ENCODE measurements at regions not wholly inside any gene's neighbourhood (a gene's known extent, or its start where the extent isn't known, plus 50 kb on each side); places are given as distances from the start of the nearest gene placed in this dataset.

DNA sequence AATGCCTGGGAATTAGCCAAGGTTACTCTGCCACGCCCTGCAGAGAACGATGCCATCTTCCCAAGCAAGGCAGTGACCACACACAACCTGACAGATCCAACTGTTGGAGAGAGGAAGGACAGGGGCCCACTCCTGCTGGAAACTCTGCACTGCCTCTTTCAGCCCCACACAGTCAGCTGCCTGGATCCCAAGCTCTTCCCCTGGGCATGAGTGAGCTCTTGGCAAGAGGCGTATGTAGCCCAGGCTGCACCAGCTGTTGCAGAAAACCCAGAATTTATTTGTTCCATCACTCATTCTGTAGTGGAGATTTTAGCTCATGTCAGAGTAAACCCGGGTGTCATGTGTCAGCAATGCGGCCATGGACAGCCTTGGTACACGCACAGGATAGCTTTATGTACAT, 135.1 kb upstream of the TRIM24 start:
- Histone ChIP-seq H3K27ac (no peak overlapping the region), H3K4me1 (no peaks in the 10 kb centered on the region), H3K4me3 (no peak overlapping the region), H3K9me3 (no peaks in the 10 kb centered on the region), H3K4me2 (no peak overlapping the region)
- TF ChIP-seq KDM1A (IDR thresholded peaks at IDR 0.05; ENCODE audit: low read depth) (no peak), HOXB13 (CRISPR knock-in tag; IDR thresholded peaks at IDR 0.05; ENCODE audit: low read depth) (no peak), SMC3 (IDR thresholded peaks at IDR 0.05) (no peak), HDAC2 (IDR thresholded peaks at IDR 0.05) (no peak), KDM5A (IDR thresholded peaks at IDR 0.05) (no peak), CHD2 (IDR thresholded peaks at IDR 0.05; ENCODE audit: low read length, partially characterized antibody) (no peak), NPAS2 (CRISPR knock-in tag; IDR thresholded peaks at IDR 0.05; ENCODE audit: borderline replicate concordance) (no peak), ZSCAN20 (CRISPR knock-in tag; IDR thresholded peaks at IDR 0.05) (no peak), HOXA7 (CRISPR knock-in tag; IDR thresholded peaks at IDR 0.05) (no peak), TFCP2L1 (CRISPR knock-in tag; IDR thresholded peaks at IDR 0.05) (no peak), FOSL2 (IDR thresholded peaks at IDR 0.05) (no peak), FOSL2 (CRISPR knock-in tag; IDR thresholded peaks at IDR 0.05) (no peak), HOXB5 (CRISPR knock-in tag; IDR thresholded peaks at IDR 0.05) (no peak), POLR2AphosphoS2 (conservative IDR thresholded peaks at IDR 0.05; ENCODE audit: low read length) (no peak), BHLHE40 (IDR thresholded peaks at IDR 0.05; ENCODE audit: low read depth, low read length) (no peak), NFE2L2 (conservative IDR thresholded peaks at IDR 0.05; ENCODE audit: low read length) (no peak), FOSB (CRISPR knock-in tag; IDR thresholded peaks at IDR 0.05) (no peak)
- TF ChIP-seq, protein P1, sequence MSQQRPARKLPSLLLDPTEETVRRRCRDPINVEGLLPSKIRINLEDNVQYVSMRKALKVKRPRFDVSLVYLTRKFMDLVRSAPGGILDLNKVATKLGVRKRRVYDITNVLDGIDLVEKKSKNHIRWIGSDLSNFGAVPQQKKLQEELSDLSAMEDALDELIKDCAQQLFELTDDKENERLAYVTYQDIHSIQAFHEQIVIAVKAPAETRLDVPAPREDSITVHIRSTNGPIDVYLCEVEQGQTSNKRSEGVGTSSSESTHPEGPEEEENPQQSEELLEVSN (IDR thresholded peaks at IDR 0.05; ENCODE audit: borderline replicate concordance, low read depth), result no peak
- TF ChIP-seq, protein P2, sequence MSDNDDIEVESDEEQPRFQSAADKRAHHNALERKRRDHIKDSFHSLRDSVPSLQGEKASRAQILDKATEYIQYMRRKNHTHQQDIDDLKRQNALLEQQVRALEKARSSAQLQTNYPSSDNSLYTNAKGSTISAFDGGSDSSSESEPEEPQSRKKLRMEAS (IDR thresholded peaks at IDR 0.05), result no peak
- TF ChIP-seq, protein P3, sequence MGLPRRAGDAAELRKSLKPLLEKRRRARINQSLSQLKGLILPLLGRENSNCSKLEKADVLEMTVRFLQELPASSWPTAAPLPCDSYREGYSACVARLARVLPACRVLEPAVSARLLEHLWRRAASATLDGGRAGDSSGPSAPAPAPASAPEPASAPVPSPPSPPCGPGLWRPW (IDR thresholded peaks at IDR 0.05), result no peak
- ChIA-PET POLR2A (no interaction called here), CTCF (no interaction called here)
- FAIRE-seq (no peak), ATAC-seq (no peak), DNase-seq (ENCODE audit: low read depth in 1 of 2, low spot score in 1 of 2) (no peak)
- 54% methylated on average over 6 of the region's 6 CpGs for WGBS (ENCODE audit: missing lambda C conversion rate)

DNA sequence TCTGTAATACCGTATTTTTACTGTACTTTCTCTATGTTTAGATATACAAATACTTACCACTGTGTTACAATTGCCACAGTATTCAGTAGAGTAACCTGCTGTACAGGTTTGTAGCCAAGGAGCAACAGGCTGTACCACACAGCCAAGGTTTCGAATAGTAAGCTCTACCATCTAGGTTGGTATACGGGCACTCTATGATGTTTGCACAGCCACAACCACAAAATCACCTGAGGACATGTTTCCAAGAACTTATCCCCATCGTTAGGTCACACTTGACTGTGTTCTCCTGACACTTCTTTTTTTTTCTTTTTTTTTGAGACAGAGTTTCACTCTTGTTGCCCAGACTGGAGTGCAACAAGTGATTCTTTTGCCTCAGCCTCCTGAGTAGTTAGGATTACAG, 134.6 kb upstream of the TRIM24 start:
- CTCF ChIA-PET, result no interaction called here
- no peak overlapping the region for H3K4me2 ChIP-seq
- TF ChIP-seq PHF8 (IDR thresholded peaks at IDR 0.05; ENCODE audit: borderline replicate concordance, low read depth), result no peak
- TF ChIP-seq, protein P2 (IDR thresholded peaks at IDR 0.05), result no peak
- no peak for TF ChIP-seq CEBPB (IDR thresholded peaks at IDR 0.05)
- TF ChIP-seq, protein P4, sequence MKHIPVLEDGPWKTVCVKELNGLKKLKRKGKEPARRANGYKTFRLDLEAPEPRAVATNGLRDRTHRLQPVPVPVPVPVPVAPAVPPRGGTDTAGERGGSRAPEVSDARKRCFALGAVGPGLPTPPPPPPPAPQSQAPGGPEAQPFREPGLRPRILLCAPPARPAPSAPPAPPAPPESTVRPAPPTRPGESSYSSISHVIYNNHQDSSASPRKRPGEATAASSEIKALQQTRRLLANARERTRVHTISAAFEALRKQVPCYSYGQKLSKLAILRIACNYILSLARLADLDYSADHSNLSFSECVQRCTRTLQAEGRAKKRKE (CRISPR knock-in tag; IDR thresholded peaks at IDR 0.05; ENCODE audit: low read depth), result no peak
- no peak overlapping the region for H3K4me3 ChIP-seq
- POLR2A ChIA-PET, result no interaction called here
- 41% methylated on average over 4 of the region's 4 CpGs for WGBS (ENCODE audit: missing lambda C conversion rate)
- no peaks in the 10 kb centered on the region for H3K4me1 ChIP-seq
- no peak for DNase-seq (ENCODE audit: low read depth in 1 of 2, low spot score in 1 of 2)
- no peaks in the 10 kb centered on the region for H3K9me3 ChIP-seq
- FAIRE-seq, result no peak
- H3K27ac ChIP-seq, result no peak overlapping the region
- no peak for ATAC-seq

DNA sequence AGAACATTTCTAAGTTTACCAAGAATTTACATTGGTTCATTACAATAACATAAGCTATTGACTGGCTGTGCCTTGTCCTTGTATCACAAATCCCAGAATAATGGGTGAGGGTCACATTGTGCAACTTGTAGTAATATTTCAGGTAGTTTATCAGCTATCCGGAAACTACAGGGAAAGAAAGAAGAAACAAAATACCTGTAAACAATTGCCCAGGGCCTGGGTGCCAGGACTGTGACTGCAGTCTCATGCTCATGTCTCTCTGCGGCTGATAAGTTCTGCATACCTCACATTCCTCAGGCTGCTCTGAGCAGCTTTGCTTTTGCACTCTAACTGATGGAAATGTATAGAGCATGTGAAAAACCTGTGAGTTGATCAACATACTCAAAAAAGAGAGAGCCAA, 131.8 kb upstream of the TRIM24 start:
- H3K4me1 ChIP-seq, result no peaks in the 10 kb centered on the region
- no peak overlapping the region for H3K27ac ChIP-seq
- ChIA-PET CTCF (interaction anchor here (0.6 to 0.7 kb wide), 2 partner anchors 30 to 127 kb away, joined by 3 read pairs; no protein-coding TSS in a partner anchor), POLR2A (no interaction called here)
- TF ChIP-seq, protein P5, sequence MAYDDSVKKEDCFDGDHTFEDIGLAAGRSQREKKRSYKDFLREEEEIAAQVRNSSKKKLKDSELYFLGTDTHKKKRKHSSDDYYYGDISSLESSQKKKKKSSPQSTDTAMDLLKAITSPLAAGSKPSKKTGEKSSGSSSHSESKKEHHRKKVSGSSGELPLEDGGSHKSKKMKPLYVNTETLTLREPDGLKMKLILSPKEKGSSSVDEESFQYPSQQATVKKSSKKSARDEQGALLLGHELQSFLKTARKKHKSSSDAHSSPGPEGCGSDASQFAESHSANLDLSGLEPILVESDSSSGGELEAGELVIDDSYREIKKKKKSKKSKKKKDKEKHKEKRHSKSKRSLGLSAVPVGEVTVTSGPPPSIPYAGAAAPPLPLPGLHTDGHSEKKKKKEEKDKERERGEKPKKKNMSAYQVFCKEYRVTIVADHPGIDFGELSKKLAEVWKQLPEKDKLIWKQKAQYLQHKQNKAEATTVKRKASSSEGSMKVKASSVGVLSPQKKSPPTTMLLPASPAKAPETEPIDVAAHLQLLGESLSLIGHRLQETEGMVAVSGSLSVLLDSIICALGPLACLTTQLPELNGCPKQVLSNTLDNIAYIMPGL (CRISPR knock-in tag; IDR thresholded peaks at IDR 0.05; ENCODE audit: borderline replicate concordance), result no peak
- TF ChIP-seq ZC3H11A (IDR thresholded peaks at IDR 0.05) (no peak), ZFP36 (IDR thresholded peaks at IDR 0.05; ENCODE audit: borderline replicate concordance, partially characterized antibody) (no peak), TP53 (CRISPR knock-in tag; IDR thresholded peaks at IDR 0.05) (no peak), HOXA7 (CRISPR knock-in tag; IDR thresholded peaks at IDR 0.05) (no peak), MYC (IDR thresholded peaks at IDR 0.05; ENCODE audit: borderline replicate concordance, low read length) (no peak), KDM1A (IDR thresholded peaks at IDR 0.05; ENCODE audit: low read depth) (no peak), TFCP2L1 (CRISPR knock-in tag; IDR thresholded peaks at IDR 0.05) (no peak), RCOR1 (IDR thresholded peaks at IDR 0.05; ENCODE audit: low read depth, low read length) (no peak)
- TF ChIP-seq, protein P6, sequence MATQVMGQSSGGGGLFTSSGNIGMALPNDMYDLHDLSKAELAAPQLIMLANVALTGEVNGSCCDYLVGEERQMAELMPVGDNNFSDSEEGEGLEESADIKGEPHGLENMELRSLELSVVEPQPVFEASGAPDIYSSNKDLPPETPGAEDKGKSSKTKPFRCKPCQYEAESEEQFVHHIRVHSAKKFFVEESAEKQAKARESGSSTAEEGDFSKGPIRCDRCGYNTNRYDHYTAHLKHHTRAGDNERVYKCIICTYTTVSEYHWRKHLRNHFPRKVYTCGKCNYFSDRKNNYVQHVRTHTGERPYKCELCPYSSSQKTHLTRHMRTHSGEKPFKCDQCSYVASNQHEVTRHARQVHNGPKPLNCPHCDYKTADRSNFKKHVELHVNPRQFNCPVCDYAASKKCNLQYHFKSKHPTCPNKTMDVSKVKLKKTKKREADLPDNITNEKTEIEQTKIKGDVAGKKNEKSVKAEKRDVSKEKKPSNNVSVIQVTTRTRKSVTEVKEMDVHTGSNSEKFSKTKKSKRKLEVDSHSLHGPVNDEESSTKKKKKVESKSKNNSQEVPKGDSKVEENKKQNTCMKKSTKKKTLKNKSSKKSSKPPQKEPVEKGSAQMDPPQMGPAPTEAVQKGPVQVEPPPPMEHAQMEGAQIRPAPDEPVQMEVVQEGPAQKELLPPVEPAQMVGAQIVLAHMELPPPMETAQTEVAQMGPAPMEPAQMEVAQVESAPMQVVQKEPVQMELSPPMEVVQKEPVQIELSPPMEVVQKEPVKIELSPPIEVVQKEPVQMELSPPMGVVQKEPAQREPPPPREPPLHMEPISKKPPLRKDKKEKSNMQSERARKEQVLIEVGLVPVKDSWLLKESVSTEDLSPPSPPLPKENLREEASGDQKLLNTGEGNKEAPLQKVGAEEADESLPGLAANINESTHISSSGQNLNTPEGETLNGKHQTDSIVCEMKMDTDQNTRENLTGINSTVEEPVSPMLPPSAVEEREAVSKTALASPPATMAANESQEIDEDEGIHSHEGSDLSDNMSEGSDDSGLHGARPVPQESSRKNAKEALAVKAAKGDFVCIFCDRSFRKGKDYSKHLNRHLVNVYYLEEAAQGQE (IDR thresholded peaks at IDR 0.05), result no peak
- no peak for FAIRE-seq
- DNase-seq (ENCODE audit: low read depth in 1 of 2, low spot score in 1 of 2), result no peak
- no peak overlapping the region for H3K4me2 ChIP-seq
- 58% methylated on average over 2 of the region's 2 CpGs for WGBS (ENCODE audit: missing lambda C conversion rate)
- H3K4me3 ChIP-seq, result no peak overlapping the region
- ATAC-seq, result no peak
- no peaks in the 10 kb centered on the region for H3K9me3 ChIP-seq
